Hippocampal formation (tissue), 2 donors: ENCODE measurements at regions not wholly inside any gene's neighbourhood (a gene's known extent, or its start where the extent isn't known, plus 50 kb on each side); places are given as distances from the start of the nearest gene placed in this dataset.

Source experiments
- DNase-seq, 2 donors: peaks; one replicate each; lab custom pipeline; 2025; lab: John Stamatoyannopoulos, UW

DNA sequence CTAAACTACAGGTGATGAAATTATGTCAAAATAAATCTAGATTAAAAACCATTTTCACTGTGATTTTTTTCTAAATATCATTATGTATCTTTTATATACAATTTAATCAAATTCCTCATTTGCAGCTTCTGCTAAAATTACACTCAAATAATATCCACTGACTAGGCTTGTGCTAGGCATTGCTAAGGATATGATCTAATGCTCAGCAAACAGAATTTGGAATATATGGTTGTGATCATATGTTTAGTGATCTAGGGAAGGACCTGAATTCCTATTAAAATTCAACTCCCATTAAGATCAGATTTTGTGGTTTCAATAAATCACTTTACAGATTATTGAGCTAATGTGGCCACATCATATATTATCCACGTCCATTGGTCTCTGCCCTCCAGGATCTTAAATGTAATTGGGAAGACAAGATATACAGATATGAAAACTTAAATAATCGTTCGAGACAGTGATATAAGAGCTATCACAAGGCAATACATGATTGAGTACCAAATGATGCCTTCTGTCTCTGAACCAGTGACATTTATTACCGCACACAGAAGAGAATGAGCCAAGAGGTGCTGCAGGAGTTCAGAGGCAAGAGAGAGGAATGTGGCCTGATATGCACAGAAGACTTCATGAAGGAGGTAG lies 206.0 kb upstream of the RPS6KA3 start:
- DNase-seq = no peak

- DNase-seq = no peak
Measured at GRCh38 chrX:20472148-20472547, 205.4 kb upstream of the RPS6KA3 start.

GRCh38 chrX:20471483-20471882 lies 204.8 kb upstream of the RPS6KA3 start:
- no peak for DNase-seq

GRCh38 chrX:20463296-20464075 lies 196.8 kb upstream of the RPS6KA3 start:
- DNase-seq = no peak

- DNase-seq = no peak
Measured at GRCh38 chrX:20461576-20461975, 194.9 kb upstream of the RPS6KA3 start.

DNA sequence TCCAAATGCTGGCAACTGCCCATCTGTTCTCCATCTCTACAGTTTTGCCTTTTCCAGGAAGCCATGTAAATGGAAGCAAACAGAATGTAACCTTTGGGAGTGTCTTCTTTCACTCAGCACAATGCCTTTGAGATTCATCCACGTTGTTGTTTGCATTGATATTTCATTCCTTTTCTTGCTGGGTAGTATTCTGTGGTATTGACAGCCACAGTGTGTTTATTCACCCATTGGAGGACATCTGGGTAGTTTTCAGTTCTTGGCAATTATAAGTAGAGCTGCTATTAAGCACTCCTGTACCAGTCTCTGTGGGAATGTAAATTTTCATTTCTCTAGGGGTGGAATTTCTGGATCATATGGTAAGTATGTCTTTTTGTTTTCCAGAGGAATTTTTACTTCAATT lies 194.3 kb upstream of the RPS6KA3 start:
- DNase-seq = no peak

GRCh38 chrX:20459410-20460350 lies 193.0 kb upstream of the RPS6KA3 start:
- DNase-seq = no peak

- no peak for DNase-seq
Measured at GRCh38 chrX:20456971-20457370, 190.3 kb upstream of the RPS6KA3 start.

DNA sequence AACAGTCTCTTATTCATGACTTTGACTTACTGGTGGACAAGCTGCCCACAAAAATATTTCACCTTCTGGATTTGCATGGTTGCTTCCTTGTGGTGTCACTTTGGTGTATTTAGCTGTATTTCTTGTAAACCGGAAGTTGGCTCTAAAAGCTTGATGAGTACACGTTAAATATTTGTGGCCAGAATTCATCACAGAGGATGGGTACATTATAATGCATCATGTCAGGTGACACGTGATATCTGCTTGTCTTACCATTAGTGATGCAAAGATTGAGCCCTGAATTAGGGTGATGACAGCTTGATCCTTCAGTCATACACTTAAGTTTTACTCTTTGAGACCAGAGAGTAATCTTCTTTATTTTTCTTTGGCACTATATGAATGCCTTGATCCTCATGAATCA lies 188.3 kb upstream of the RPS6KA3 start:
- DNase-seq = no peak

GRCh38 chrX:20454117-20454516 lies 187.4 kb upstream of the RPS6KA3 start:
- DNase-seq = no peak

DNA sequence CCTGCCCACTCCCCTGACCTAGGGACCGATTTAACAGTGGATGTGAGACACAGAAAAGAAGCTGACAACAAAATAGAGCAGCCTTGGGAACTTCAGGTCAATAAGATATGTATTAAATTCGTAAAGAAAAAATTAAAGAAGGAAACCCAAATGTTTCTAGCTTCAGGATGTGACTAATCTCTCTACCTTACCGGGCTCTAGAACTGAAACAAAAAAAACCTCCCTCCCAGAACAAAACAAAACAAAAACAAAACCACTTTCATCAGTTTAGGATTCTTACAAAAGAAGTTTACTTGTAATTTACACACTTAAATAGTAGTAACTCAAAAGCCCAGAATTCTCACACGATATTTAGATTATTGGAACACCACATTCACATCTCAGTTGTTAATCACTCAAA lies 185.8 kb upstream of the RPS6KA3 start:
- DNase-seq = no peak

DNA sequence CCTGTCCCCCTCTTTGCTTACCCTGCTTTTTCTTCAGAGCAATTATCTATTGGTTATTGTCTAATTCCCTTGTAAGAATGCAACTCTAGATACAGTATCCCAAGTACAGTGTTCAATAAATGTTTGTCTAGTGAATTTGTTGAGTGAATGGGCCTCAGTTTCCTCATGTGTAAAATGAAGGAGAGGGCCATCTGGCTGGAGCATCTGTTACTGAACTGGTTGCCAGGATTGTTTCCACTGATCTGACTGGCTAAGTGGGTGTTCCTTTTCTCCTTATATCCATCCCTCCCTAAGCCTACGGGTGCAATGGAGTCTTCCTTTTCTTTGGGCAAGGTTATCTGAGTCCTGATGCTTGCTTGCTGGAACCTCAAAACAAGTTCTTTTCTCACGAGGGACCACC lies 185.2 kb upstream of the RPS6KA3 start:
- DNase-seq = no peak

GRCh38 chrX:20445109-20445508 lies 178.4 kb upstream of the RPS6KA3 start:
- no peak for DNase-seq

GRCh38 chrX:20442597-20442996 lies 175.9 kb upstream of the RPS6KA3 start:
- DNase-seq = peak in 1 of 2 donors; percentile 46

GRCh38 chrX:20441123-20441522 lies 174.4 kb upstream of the RPS6KA3 start:
- no peak for DNase-seq

DNA sequence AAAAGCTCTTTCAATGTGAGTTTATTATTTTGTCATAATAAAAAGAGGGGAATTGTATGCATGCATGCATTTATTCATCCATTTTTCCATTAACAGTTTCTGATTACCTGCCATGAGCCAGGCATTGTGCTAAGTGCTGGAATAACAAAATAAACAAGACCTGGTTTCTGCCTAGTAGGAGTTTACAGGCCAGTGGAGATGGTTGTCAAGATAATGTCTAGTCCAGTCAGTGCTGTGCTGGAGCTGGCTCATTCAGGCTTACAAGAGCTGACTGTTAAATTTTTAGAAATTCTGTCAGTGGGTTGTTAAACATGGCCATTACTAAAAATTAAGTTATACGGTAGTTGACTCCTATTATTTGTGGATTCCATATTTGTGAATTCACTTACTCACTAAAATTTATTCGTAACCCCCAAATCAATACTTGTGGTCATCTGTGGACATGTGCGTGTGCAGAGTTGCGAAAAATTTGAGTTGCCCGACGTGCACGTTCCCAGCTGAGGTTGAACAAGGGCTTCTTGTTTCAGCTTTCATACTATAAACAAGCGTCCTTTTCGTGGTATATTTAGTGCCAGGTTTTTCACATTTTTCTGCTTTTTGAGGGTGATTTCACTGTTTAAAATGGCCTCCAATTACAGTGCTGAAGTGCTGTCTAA lies 172.3 kb upstream of the RPS6KA3 start:
- DNase-seq = no peak

GRCh38 chrX:20437683-20438082 lies 171.0 kb upstream of the RPS6KA3 start:
- DNase-seq = no peak

GRCh38 chrX:20435913-20436312 lies 169.2 kb upstream of the RPS6KA3 start:
- no peak for DNase-seq

DNA sequence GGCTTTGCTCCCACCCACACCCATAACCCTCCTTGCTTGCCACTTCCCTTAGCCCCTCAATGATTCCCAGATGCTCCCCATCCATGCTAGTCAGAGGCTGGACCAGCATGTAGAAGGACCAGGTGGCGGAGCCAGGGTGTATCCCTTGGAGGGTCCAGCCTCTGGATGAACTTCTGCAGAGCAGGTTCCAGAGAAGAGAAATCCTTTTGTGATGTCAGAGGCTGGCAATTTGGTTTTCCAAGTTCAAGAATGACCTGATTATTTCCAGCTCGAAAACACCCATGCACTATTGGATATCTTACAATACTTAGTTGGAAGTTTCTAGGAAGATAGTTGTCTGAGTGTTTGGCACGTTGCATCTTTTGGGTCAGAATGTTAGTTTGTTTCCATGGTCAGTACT lies 168.3 kb upstream of the RPS6KA3 start:
- no peak for DNase-seq

GRCh38 chrX:20433388-20433775 lies 166.7 kb upstream of the RPS6KA3 start:
- DNase-seq = no peak

GRCh38 chrX:20432746-20433387 lies 166.2 kb upstream of the RPS6KA3 start:
- DNase-seq = no peak

DNA sequence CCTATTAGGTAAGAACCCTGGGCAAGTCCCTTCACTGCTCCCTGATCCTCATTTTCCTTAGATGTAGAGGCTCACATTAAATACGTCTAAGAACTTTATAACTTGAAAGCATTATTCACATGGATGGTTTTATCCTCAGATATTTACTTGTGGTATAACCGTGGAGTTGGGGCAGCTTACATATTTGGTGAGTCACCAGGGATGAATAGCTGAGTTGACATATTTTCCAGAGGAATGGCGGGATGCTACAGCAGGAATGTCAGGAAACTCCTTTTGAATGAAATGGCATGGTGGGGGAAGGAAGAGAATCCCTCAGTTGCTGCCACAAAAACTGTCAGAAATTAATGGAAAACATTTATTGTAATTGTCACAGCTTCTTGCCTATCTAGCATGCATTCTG lies 165.3 kb upstream of the RPS6KA3 start:
- no peak for DNase-seq
